ENCODE measurements at regions not wholly inside any gene's neighbourhood (a gene's known extent, or its start where the extent isn't known, plus 50 kb on each side); places are given as distances from the start of the nearest gene placed in this dataset.
A peak's percentile ranks its signal among the peaks of the same experiment; 100 is the strongest.
"Not testable (repeated sequence)": the region's sequence is repeated elsewhere in the genome, so short reads cannot be mapped to it uniquely, and the experiment has no call there.

- DNase-seq, result no peak
Measured at GRCh38 chr4:75422998-75423397, 91.2 kb downstream of the RCHY1 start.

GRCh38 chr4:75412746-75413145 is 101.5 kb downstream of the RCHY1 start:
- no peak for DNase-seq

- DNase-seq, result no peak
Measured at GRCh38 chr4:75398501-75398900, 115.7 kb downstream of the RCHY1 start.

DNA sequence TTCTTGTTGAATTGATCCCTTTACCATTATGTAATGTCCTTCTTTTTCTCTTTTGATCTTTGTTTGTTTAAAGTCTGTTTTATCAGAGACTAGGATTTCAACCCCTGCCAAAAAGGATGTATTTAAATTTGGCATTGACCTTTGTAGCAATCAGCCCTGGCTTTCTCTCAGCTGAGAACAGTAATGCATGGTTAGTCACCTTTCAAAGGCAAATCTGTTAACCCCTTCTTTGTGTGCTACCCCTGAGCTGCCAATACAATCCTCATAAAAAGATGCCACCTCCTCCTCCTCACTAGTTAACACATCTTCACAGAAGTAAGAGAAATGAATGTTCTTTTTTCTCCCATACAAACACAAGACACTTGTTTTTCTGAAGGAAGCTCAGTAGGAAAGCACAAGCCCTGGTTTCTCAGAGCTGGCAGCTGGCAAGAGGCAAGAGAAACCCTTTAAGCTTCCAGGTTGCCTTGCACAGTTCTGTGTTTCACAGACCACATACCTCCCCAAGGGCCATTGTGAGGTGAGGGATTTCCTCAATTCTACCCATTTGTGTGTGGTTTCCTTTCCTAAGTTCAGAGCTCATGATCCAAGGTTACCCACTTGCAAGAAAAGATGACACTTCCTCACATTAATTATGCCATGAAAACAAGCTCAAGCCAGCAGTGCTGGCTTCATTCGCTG is 122.6 kb downstream of the RCHY1 start:
- no peak for DNase-seq

DNA sequence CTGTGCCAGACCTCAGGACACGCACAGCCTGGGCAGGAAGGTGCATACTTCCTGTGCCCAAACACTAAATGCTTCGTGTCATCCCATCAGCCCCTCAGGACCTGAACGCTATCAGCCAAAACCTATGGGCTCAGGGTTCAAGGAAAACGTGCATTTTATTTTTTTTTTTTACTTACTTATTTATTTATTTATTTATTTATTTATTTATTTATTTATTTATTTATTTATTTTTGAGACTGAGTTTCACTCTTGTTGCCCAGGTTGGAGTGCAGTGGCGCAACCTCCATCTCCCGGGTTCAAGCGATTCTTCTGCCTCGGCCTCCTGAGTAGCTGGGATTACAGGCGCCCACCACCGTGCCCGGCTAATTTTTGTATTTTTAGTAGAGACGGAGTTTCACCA is 127.8 kb downstream of the RCHY1 start:
- DNase-seq, result not testable (repeated sequence)

GRCh38 chr4:75385106-75385505 is 129.1 kb downstream of the RCHY1 start:
- DNase-seq, result no peak

DNA sequence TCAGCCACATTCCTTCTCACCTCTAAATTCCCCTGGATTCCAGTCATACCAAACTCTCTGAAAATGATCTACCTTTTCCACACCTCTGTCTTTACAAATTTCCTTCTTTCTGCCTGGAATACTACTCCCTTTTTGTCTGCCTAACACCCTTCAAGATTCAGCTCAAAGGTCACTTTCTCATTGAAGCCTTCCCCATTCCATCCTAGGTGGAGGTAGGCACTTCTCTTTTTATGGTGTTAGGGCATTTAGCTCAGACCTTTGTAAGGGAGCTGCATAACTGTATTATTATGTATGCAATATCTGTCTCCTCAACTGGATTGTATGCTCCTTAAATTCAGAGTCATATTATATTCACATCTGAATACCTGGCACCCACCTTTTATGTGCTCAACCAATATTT is 137.7 kb downstream of the RCHY1 start:
- no peak for DNase-seq

- no peak for DNase-seq
Measured at GRCh38 chr4:75371915-75372314, 142.3 kb downstream of the RCHY1 start.

GRCh38 chr4:75370576-75370975 is 143.6 kb downstream of the RCHY1 start:
- DNase-seq, result no peak

GRCh38 chr4:75345423-75345822 is 168.8 kb downstream of the RCHY1 start:
- no peak for DNase-seq

- no peak for DNase-seq
Measured at GRCh38 chr4:75344915-75345314, 169.3 kb downstream of the RCHY1 start.

DNA sequence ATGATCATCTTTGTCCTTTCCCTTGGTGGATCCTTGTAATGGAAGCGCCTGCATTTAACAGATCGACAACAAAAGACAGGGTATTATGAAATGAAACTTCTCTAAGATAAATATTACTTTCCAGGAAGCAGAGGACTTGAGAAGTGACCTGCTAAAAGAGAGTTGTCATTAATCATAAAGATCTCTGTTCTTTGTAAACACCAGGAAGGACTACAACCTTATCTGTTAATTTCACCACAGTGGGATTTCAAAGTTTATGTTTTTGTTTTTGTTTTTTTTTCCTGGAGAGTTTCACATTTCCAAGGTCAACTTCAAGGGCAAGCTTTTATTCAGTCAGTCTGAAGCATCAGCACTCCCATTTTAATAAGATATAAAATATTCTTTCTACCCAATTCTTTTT is 170.9 kb downstream of the RCHY1 start:
- DNase-seq, result no peak

GRCh38 chr4:75340561-75340960 is 173.6 kb downstream of the RCHY1 start:
- no peak for DNase-seq

- DNase-seq, result no peak
Measured at GRCh38 chr4:75338352-75338880, 175.8 kb downstream of the RCHY1 start.

- no peak for DNase-seq
Measured at GRCh38 chr4:75327804-75328512, 186.2 kb downstream of the RCHY1 start.

GRCh38 chr4:75325318-75325979 is 188.8 kb downstream of the RCHY1 start:
- DNase-seq, result no peak

DNA sequence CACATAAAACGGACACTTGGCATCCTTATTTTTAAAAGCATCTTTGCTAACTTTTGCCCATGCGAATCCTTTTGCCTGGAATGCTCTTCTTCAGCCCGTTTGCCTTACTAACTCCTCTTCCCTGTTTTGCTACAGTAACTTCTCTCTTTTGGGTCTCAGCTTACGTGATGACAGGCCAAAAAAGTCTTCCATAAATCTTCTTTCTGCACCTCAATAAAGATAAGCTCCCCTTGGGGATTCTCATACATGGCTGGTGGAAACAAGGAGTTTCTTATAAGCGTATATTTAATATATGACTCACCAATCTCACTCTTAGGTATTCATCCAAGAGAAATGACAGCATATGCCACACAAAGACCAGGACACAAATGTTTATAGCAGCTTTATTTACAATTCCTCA is 192.7 kb downstream of the RCHY1 start:
- DNase-seq, result no peak

DNA sequence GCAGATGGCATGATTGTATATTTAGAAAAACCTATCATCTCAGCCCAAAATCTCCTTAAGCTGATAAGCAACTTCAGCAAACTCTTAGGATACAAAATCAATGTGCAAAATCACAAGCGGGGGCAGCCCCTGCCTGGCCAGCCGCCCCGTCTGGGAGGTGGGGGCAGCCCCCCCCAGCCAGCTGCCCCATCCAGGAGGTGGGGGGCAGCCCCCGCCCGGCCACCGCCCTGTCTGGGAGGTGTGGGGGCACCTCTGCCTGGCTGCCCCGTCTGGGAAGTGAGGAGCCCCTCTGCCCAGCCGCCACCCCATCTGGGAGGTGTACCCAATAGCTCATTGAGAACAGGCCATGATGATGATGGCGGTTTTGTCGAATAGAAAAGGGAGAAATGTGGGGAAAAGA is 196.6 kb downstream of the RCHY1 start:
- not testable (repeated sequence) for DNase-seq

- DNase-seq, result no peak
Measured at GRCh38 chr4:75308049-75308448, 206.2 kb downstream of the RCHY1 start.

DNA sequence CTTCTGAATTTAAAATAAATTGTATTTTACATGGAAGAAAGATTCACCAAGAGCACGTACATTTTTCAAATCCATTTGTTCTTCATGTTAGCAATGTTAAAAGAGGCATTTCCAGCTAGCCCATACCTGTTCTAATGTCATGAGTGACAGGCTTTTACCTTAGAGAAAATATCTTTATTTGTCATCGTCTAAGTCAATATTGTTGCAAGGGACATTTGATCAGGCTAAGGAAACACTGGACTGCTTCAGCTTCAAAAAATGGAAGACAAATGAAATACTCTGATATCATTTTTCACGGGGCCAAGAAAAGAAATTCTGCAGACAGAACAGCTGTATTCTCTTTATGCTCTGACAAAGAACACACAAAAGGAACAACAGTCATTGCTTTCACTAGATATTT is 207.7 kb downstream of the RCHY1 start:
- no peak for DNase-seq

- no peak for DNase-seq
Measured at GRCh38 chr4:75302648-75303047, 211.6 kb downstream of the RCHY1 start.

GRCh38 chr4:75289914-75290582 is 224.2 kb downstream of the RCHY1 start:
- DNase-seq, result peak; percentile 47

DNA sequence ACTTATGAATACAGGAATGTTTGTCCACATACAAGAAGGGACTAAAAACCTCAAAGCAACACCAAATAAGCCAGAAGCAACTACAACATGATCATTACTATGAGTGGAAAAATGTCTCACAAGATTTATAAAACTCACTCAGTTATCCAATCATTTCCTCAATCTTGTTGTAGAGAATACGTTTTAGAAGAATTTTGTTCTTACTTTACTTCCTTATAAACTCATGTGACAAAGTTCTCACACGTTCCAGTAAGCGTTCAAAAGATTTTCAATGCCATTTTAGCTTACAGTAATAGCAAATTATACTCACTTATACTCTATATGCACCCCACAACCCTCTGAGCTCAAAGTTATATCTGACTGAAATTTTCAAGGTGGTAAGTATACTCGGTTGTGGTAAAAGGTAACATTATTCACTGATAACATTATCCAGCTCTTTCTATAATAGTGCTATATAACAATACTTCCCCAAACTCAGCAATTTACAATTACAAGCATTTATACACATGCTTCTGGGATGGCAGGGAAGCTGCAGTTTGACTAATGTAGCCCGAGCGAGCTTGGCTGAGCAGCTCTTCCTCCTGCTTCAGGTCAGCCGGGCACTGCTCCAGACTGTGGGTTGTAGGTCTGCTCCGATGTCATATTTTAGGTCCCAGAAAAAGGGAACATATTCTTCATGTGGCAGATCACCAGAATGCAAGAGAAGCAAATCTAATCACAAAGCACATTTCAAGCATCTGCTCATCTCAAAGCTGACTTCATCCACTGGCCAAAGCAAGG is 226.3 kb downstream of the RCHY1 start:
- no peak for DNase-seq
